T-cell (primary cell): ENCODE measurements at regions not wholly inside any gene's neighbourhood (a gene's known extent, or its start where the extent isn't known, plus 50 kb on each side); places are given as distances from the start of the nearest gene placed in this dataset.

Source experiments
- ATAC-seq, 4 experiments: fragments of 200-7000 bp in 3 of 4; fragments of 150-1000 bp in 1 of 4; cut with Tn5 transposase; replicated peaks in 1 of 4; 1 replicate in 3 of 4; 2 replicates in 1 of 4; pipeline ENCODE4 v1.10.0; 2021; ENCODE audit warnings: moderate library complexity in 3 of 4, mild to moderate bottlenecking in 2 of 4, moderate number of reproducible peaks in 1 of 4
- CTCF ChIA-PET, 2 donors: fragments of 300-600 bp; sonication (Branson Sonifier 250); formaldehyde crosslinking; loops; one replicate each; lab custom pipeline; 2022; ENCODE audit warnings: antibody characterized with exemption in 2 of 2; lab: Charles Lee
- POLR2A ChIA-PET, 2 donors: fragments of 300-600 bp; sonication (Branson Sonifier 250); formaldehyde crosslinking; loops; one replicate each; lab custom pipeline; 2022; ENCODE audit warnings: antibody characterized with exemption in 2 of 2; lab: Charles Lee
- DNase-seq, 35 experiments: peaks; one replicate each; pipeline versions ENCODE4 v3.0.0 to v3.0.0-alpha.2; 2013 to 2023
- H3K27ac ChIP-seq: one replicate; pipeline ENCODE4 v1.5.1; 2013; ENCODE audit warnings: low read length
- H3K27me3 ChIP-seq, 2 experiments: replicated peaks in 1 of 2; 1 replicate in 1 of 2; 2 replicates in 1 of 2; pipeline versions ENCODE4 v1.6.1 to v1.7.0; 2013; ENCODE audit warnings: low read length in 1 of 2, mixed read lengths in 1 of 2; ENCODE audit not compliant: control insufficient read depth in 2 of 2, insufficient read depth in 2 of 2; ENCODE audit errors: extremely low read depth in 1 of 2
- H3K36me3 ChIP-seq, 2 donors: 1 replicate in 1 of 2; 2 replicates in 1 of 2; pipeline versions ENCODE4 v1.6.1 to v1.7.0; 2013; ENCODE audit warnings: low read length in 1 of 2; ENCODE audit not compliant: control insufficient read depth in 2 of 2, insufficient read depth in 1 of 2; ENCODE audit errors: extremely low read depth in 1 of 2
- H3K4me1 ChIP-seq, 2 experiments: 1 replicate in 1 of 2; 2 replicates in 1 of 2; pipeline versions ENCODE4 v1.6.1 to v1.7.0; 2013; ENCODE audit warnings: low read length in 2 of 2, mixed read lengths in 1 of 2; ENCODE audit not compliant: insufficient read depth in 2 of 2, control insufficient read depth in 1 of 2; ENCODE audit errors: extremely low read depth in 1 of 2
- H3K4me3 ChIP-seq, 2 donors: 1 replicate in 1 of 2; 2 replicates in 1 of 2; pipeline versions ENCODE4 v1.5.1 to v1.7.0; 2013; ENCODE audit warnings: mild to moderate bottlenecking in 2 of 2, low read length in 1 of 2, moderate library complexity in 1 of 2; ENCODE audit not compliant: control insufficient read depth in 1 of 2; ENCODE audit errors: extremely low read depth in 1 of 2
- H3K9me3 ChIP-seq: 2 replicates; pipeline ENCODE4 v1.7.0; 2013
- H3K27ac Mint-ChIP-seq, 2 donors: one replicate each; pipeline ENCODE4 v1.8.0; 2020 to 2021; ENCODE audit warnings: mild to moderate bottlenecking in 2 of 2, mixed read lengths in 2 of 2
- H3K27me3 Mint-ChIP-seq, 2 donors: one replicate each; pipeline ENCODE4 v1.8.0; 2021 to 2022; ENCODE audit warnings: mixed read lengths in 2 of 2
- H3K36me3 Mint-ChIP-seq: one replicate; pipeline ENCODE4 v1.8.0; 2021; ENCODE audit warnings: mixed read lengths
- H3K4me1 Mint-ChIP-seq, 3 donors: one replicate each; pipeline ENCODE4 v1.8.0; 2020 to 2022; ENCODE audit warnings: mixed read lengths in 3 of 3, mild to moderate bottlenecking in 1 of 3
- H3K4me3 Mint-ChIP-seq, 3 donors: one replicate each; pipeline ENCODE4 v1.8.0; 2020 to 2022; ENCODE audit warnings: mild to moderate bottlenecking in 3 of 3, mixed read lengths in 3 of 3, moderate library complexity in 3 of 3
- H3K9me3 Mint-ChIP-seq, 3 donors: one replicate each; pipeline ENCODE4 v1.8.0; 2020 to 2022; ENCODE audit warnings: mixed read lengths in 3 of 3
- WGBS: methylation state at CpG from one replicate; pipeline ENCODE4 v1.1.5; 2013; ENCODE audit warnings: missing lambda C conversion rate; ENCODE audit not compliant: insufficient coverage; 5-methylcytosine and 5-hydroxymethylcytosine counted together

DNA sequence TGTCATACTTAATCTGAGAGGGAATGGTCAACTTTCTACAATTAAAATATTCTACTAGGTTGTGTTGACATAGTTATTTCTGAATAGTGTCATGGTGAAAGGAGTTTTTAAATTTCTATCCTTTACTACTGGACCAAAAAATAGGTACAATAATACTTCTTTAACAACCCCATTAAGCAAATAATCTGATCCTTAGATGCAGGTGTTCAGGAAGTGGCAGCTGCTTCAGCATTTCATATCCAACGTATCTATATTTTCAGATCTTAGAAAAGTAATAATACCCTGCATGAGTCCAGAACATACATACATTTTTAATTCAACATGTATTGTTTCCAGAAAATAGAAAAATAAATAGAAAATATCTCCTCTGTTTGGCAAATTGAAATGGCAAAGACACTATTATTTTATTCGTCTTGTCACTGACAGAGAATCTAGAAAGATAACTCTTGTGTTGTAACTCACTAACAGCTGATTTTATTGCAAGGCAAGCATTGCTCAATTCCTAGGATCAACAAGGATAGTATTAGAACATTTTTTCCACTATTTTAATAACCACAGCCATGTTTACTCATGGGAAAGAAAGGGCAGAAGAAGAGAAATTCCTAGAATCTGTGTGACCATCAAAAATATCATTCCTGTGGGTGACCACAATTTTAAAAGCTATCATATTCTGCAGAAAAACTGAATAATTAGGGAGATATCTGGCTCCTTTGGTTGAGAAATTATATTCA is 159.3 kb upstream of the CNTNAP2 start:
- H3K36me3 Mint-ChIP-seq, result no peaks in the 10 kb centered on the region
- no CpG with 5 or more reads among the region's 2 CpGs for WGBS
- peaks cover 4 to 7% (median 5%) of the 10 kb centered on the region in 3 donors for H3K9me3 Mint-ChIP-seq
- H3K4me1 ChIP-seq, result no peaks in the 10 kb centered on the region
- H3K4me3 ChIP-seq, result no peak overlapping the region
- CTCF ChIA-PET, result no interaction called here
- H3K36me3 ChIP-seq, result no peaks in the 10 kb centered on the region
- no peaks in the 10 kb centered on the region for H3K4me1 Mint-ChIP-seq
- ATAC-seq (no peak), DNase-seq (no peak)
- no peak overlapping the region for H3K4me3 Mint-ChIP-seq
- no peaks in the 10 kb centered on the region for H3K27me3 ChIP-seq
- no peaks in the 10 kb centered on the region for H3K9me3 ChIP-seq
- POLR2A ChIA-PET, result no interaction called here
- no peak overlapping the region for H3K27ac Mint-ChIP-seq
- H3K27me3 Mint-ChIP-seq, result no peaks in the 10 kb centered on the region
- H3K27ac ChIP-seq, result no peak overlapping the region

DNA sequence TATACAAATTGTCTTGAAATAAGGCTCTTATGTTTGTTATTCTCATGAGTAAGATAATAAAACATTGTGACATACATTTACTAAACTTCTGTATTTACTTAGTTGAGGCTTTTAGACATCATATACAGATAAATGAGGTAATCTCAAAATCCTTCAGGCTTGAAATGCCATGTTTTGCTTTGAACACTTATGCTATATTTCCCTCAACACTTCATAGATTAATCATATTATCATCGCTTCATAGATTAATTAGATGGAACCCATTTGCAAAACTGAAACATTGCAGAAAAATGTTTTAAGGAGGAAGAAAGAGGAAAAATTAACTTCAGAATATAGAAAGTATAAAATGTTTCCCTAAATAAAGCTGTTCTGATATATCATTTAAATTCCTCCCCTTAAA is 165.0 kb upstream of the CNTNAP2 start:
- H3K9me3 ChIP-seq, result no peaks in the 10 kb centered on the region
- H3K4me3 ChIP-seq, result no peak overlapping the region
- no peaks in the 10 kb centered on the region for H3K27me3 Mint-ChIP-seq
- peaks cover 7 to 15% (median 10%) of the 10 kb centered on the region in 3 donors for H3K9me3 Mint-ChIP-seq
- POLR2A ChIA-PET, result no interaction called here
- DNase-seq (no peak), ATAC-seq (no peak)
- H3K27me3 ChIP-seq, result no peaks in the 10 kb centered on the region
- no peaks in the 10 kb centered on the region for H3K4me1 ChIP-seq
- no CpG with 5 or more reads among the region's 1 CpG for WGBS
- no peak overlapping the region for H3K27ac ChIP-seq
- no peaks in the 10 kb centered on the region for H3K4me1 Mint-ChIP-seq
- no peaks in the 10 kb centered on the region for H3K36me3 Mint-ChIP-seq
- CTCF ChIA-PET, result no interaction called here
- no peak overlapping the region for H3K4me3 Mint-ChIP-seq
- H3K36me3 ChIP-seq, result no peaks in the 10 kb centered on the region
- no peak overlapping the region for H3K27ac Mint-ChIP-seq

GRCh38 chr7:145928937-145929336 is 187.7 kb upstream of the CNTNAP2 start:
- Histone ChIP-seq H3K4me1 (no peaks in the 10 kb centered on the region), H3K36me3 (no peaks in the 10 kb centered on the region), H3K27me3 (no peaks in the 10 kb centered on the region), H3K9me3 (no peaks in the 10 kb centered on the region), H3K27ac (no peak overlapping the region), H3K4me3 (no peak overlapping the region)
- Mint-ChIP-seq H3K27me3 (no peaks in the 10 kb centered on the region), H3K4me3 (no peak overlapping the region), H3K36me3 (no peaks in the 10 kb centered on the region), H3K27ac (no peak overlapping the region), H3K9me3 (peaks cover 3 to 24% (median 13%) of the 10 kb centered on the region in 3 donors), H3K4me1 (no peaks in the 10 kb centered on the region)
- POLR2A ChIA-PET, result interaction anchor here in 1 of 2 donors (0.6 kb wide), 1 partner anchor 91 kb away, joined by 4 read pairs; no protein-coding TSS in a partner anchor
- no peak for ATAC-seq
- CTCF ChIA-PET, result no interaction called here
- 67% methylated on average over 1 of the region's 1 CpG for WGBS
- DNase-seq, result no peak

DNA sequence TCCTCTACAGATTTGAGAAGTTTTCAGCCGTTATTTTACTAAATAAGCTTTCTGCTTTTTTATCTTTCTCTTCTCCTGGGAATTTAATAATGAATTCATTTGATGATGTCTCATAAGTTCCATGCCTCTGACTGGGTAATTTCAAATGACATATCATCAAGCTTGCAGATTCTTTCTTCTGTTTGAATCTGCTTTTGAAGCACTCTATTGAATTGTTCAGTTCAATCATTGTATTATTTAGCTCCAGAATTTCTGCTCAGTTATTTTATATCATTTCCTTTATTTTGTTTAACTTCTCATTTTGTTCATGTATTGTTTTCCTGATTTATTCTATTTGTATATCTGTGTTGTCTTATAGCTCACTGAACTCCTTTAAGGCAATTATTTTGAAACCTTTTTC is 196.9 kb upstream of the CNTNAP2 start:
- H3K36me3 ChIP-seq, result no peaks in the 10 kb centered on the region
- Mint-ChIP-seq H3K4me3 (no peak overlapping the region), H3K9me3 (peaks cover 21 to 29% (median 23%) of the 10 kb centered on the region in 3 donors), H3K4me1 (no peaks in the 10 kb centered on the region), H3K27ac (no peak overlapping the region), H3K36me3 (no peaks in the 10 kb centered on the region), H3K27me3 (no peaks in the 10 kb centered on the region)
- no peak for DNase-seq
- no peaks in the 10 kb centered on the region for H3K9me3 ChIP-seq
- ChIA-PET POLR2A (no interaction called here), CTCF (no interaction called here)
- H3K4me1 ChIP-seq, result no peaks in the 10 kb centered on the region
- H3K27me3 ChIP-seq, result no peaks in the 10 kb centered on the region
- ATAC-seq, result no peak
- no peak overlapping the region for H3K4me3 ChIP-seq
- WGBS, result no CpG with 5 or more reads among the region's 1 CpG
- H3K27ac ChIP-seq, result no peak overlapping the region

GRCh38 chr7:145916776-145917175 is 199.8 kb upstream of the CNTNAP2 start:
- H3K36me3 Mint-ChIP-seq, result no peaks in the 10 kb centered on the region
- Histone ChIP-seq H3K9me3 (no peaks in the 10 kb centered on the region), H3K4me3 (no peak overlapping the region), H3K27me3 (no peaks in the 10 kb centered on the region), H3K36me3 (no peaks in the 10 kb centered on the region), H3K27ac (no peak overlapping the region), H3K4me1 (no peaks in the 10 kb centered on the region)
- 78% methylated on average over 4 of the region's 8 CpGs for WGBS
- no peak for ATAC-seq
- ChIA-PET CTCF (no interaction called here), POLR2A (no interaction called here)
- DNase-seq, result no peak
- no peak overlapping the region for H3K4me3 Mint-ChIP-seq
- H3K9me3 Mint-ChIP-seq, result peaks cover 15 to 28% (median 24%) of the 10 kb centered on the region in 3 donors
- H3K27ac Mint-ChIP-seq, result no peak overlapping the region
- H3K27me3 Mint-ChIP-seq, result no peaks in the 10 kb centered on the region
- H3K4me1 Mint-ChIP-seq, result no peaks in the 10 kb centered on the region

- 83% methylated on average over 2 of the region's 2 CpGs for WGBS
- POLR2A ChIA-PET, result no interaction called here
- CTCF ChIA-PET, result no interaction called here
- H3K36me3 ChIP-seq, result no peaks in the 10 kb centered on the region
- Mint-ChIP-seq H3K9me3 (peaks cover 15 to 24% (median 24%) of the 10 kb centered on the region in 3 donors), H3K27me3 (no peaks in the 10 kb centered on the region), H3K27ac (no peak overlapping the region), H3K4me3 (no peak overlapping the region), H3K4me1 (no peaks in the 10 kb centered on the region), H3K36me3 (no peaks in the 10 kb centered on the region)
- H3K9me3 ChIP-seq, result no peaks in the 10 kb centered on the region
- ATAC-seq, result no peak
- H3K27me3 ChIP-seq, result no peaks in the 10 kb centered on the region
- H3K27ac ChIP-seq, result no peak overlapping the region
- no peaks in the 10 kb centered on the region for H3K4me1 ChIP-seq
- H3K4me3 ChIP-seq, result no peak overlapping the region
- no peak for DNase-seq
These were observed 200.9 kb upstream of the CNTNAP2 start for GRCh38 chr7:145915679-145916078.
